IMR-90 (cell line): ENCODE measurements at regions not wholly inside any gene's neighbourhood (a gene's known extent, or its start where the extent isn't known, plus 50 kb on each side); places are given as distances from the start of the nearest gene placed in this dataset.

Source experiments
- CHD1 ChIP-seq: IDR thresholded peaks from 2 replicates; pipeline ENCODE4 v1.6.1; 2012; ENCODE audit warnings: low read depth, low read length, improper control_type of control experiment
- CTCF ChIP-seq: conservative IDR thresholded peaks from 2 replicates; pipeline ENCODE4 v1.5.1; 2012; ENCODE audit warnings: mild to moderate bottlenecking, low read depth, low read length, improper control_type of control experiment
- SMC3 ChIP-seq: fragments of 150-350 bp; IDR thresholded peaks from 2 replicates; pipeline ENCODE4 v1.6.1; 2016; ENCODE audit warnings: low read depth, mild to moderate bottlenecking, antibody characterized with exemption, low read length, moderate library complexity

GRCh38 chrX:137651647-137652046 lies 85.7 kb downstream of the ZIC3 start:
- TF ChIP-seq CTCF, result no peak
- TF ChIP-seq SMC3, result no peak
- no peak for TF ChIP-seq CHD1
